Stimulated activated CD8-positive, alpha-beta memory T cell treated with anti-CD3 and anti-CD28 coated beads, Interleukin-15, amount 100 ng/mL, for 1 hour (primary cell): ENCODE measurements at regions not wholly inside any gene's neighbourhood (a gene's known extent, or its start where the extent isn't known, plus 50 kb on each side); places are given as distances from the start of the nearest gene placed in this dataset.

Experiments
- DNase-seq: peaks from one replicate; pipeline ENCODE4 v3.0.0-alpha.2; 2020; ENCODE audit warnings: low read depth

DNA sequence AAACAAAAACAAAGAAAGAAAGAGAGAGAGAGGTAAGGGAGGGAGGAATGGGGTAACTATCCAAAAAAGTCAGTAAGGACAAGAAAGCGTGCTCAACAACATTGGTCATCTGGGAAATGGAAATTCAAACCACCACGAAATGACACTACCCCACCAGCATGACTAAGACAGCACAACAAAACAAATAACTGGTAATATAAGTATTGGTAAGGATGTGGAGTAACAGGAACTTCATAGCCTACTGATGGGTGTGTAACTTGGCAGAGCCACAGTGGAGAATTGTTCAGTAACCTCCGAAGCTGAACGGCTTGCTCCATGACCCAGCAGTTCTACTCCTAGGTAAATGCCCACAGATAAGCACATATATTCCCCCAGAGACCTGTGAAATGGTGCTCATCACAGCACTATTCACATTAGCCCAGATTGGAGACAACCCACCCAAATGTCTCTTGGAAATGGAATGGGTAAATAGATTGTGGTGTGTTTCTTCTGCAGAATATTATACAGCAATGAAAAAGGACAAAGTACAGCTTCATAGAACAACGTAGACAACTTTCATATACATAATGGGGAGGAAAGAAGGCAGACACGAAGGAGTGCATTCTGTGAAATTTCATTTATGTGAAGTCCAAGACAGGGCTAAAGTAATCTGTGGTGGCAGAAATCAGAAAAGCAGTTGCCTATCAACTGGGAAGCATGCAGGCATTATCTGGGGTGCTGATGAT lies 95.5 kb upstream of the ATP6AP2 start:
- no peak for DNase-seq

DNA sequence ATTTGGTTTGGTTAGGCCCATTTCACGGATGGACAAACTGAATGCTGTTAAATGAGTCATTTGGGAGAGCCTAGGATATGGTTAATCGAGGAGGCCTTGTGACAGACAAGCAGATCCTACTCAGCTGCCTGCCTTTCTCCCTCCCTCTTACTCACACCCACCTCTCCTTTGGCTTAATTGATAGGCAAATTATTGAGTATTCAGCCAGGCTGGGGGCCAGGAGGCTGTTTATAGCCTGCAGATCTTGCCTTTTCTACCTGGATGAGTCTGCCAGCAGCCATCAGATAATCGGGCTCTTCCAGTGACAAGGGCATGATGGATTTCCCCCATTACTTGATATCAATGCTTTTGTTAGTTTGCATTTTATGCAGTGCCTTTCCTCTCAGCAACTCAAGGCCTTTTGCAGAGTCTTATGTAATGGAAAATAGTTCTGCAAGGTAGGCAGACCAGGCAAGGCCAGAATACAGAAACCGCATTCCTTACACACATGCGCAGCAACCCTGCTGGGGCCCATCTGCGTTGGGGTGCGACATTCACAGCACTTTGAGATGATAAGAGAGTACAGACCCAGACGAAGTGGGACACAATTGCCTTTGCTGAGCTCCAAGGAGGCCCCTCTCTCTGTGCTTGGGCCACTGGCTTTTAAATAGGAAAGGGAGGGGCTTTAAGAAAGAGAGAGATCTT lies 96.2 kb upstream of the ATP6AP2 start:
- no peak for DNase-seq

GRCh38 chrX:40483502-40483901 lies 97.3 kb upstream of the ATP6AP2 start:
- no peak for DNase-seq

GRCh38 chrX:40479777-40480318 lies 100.9 kb upstream of the ATP6AP2 start:
- no peak for DNase-seq

GRCh38 chrX:40478474-40479065 lies 102.2 kb upstream of the ATP6AP2 start:
- no peak for DNase-seq

DNA sequence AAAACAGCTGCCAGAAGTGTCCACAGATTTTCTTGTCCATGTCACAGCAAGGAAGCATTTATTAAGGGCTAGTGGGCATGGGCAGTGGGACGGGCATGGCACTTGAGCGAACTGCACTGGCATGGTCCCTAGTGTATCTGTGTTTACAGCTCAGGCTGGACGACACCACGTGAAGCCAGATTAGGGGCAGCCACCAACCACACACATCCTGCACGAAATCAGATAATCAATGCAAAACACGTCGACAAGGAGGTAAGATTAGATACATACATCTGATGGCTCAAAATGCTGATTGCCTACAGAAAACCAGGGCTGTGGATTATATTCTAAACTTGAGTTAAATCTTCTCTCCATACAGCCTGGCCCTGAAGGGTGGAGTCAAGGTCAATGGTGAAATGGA lies 103.8 kb upstream of the ATP6AP2 start:
- DNase-seq = no peak

DNA sequence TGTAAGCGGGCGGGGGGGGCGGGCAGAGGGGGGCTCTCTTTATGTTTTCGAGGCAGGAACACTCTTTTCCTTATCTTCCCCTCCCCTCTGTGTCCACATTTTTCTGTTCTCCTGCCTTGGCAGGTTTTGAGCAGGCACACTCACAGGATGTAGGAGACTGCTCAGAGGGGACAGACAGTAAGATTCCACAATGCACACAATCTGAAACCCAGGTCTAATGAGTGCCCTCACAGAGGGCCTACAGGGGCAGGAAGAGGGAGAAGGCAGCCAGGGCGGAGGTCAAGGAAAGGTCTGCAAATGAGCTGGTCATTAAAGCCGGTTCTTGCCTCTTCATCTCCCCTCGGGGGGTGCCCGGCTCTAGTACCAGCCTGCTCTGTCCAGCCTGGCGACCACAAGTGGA lies 106.1 kb upstream of the ATP6AP2 start:
- DNase-seq = no peak

DNA sequence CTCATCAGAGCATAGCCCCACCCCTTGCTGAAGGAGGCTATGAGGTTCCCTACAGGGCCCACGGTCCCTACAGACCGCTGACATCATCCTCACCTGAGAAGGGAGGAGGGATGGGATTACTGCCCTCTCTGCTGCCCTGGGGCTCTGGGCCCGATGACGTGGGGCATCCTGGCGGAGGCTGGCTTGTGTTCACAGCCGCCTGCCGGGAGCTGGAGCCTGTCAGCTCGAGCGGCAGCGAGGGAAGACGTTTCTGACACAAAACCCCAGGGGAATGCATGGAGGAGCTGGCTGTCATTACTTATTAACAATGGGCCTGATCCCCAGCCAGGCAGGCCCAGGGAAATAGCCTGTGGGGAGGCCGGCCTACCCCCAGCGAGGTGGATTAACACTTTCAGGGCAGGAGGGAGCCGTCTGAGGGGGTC lies 106.6 kb upstream of the ATP6AP2 start:
- no peak for DNase-seq

- DNase-seq = no peak
Observed at GRCh38 chrX:40473460-40474204, 107.1 kb upstream of the ATP6AP2 start.

DNA sequence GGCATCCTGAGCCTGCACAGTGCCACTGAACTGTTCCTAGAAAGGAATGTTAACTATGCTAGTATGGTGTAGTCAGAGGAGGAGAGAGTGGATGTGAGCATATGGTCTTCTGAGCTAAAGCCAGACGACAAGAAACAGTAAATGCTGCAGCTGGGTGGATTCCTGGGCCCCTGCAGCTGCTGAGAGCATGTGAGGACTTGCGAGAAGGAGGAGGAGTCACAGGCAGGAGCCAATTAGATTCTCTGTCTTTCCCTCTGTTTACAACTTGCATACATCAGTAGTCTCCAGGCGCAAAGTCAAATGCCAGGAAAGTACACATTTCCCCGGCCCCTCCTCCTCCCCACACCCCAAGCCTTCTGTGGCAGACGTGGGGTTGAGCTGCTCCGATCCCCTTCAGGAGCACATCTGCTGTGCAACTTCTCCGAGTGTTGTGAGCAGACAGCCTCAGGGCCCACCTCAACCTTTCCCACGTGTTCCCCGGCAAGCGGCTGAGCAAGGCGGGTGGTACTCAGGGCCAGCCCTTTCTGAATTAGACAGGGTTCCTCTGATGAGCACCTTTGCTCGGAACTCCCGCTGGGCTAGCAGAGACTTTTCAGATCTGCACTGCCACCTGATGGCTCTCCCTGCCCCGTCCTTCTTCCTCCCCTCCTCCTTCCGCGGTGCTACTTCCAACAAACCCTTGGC lies 108.7 kb upstream of the ATP6AP2 start:
- no peak for DNase-seq

GRCh38 chrX:40470830-40471429 lies 109.8 kb upstream of the ATP6AP2 start:
- no peak for DNase-seq

GRCh38 chrX:40469316-40469715 lies 111.5 kb upstream of the ATP6AP2 start:
- DNase-seq = no peak

DNA sequence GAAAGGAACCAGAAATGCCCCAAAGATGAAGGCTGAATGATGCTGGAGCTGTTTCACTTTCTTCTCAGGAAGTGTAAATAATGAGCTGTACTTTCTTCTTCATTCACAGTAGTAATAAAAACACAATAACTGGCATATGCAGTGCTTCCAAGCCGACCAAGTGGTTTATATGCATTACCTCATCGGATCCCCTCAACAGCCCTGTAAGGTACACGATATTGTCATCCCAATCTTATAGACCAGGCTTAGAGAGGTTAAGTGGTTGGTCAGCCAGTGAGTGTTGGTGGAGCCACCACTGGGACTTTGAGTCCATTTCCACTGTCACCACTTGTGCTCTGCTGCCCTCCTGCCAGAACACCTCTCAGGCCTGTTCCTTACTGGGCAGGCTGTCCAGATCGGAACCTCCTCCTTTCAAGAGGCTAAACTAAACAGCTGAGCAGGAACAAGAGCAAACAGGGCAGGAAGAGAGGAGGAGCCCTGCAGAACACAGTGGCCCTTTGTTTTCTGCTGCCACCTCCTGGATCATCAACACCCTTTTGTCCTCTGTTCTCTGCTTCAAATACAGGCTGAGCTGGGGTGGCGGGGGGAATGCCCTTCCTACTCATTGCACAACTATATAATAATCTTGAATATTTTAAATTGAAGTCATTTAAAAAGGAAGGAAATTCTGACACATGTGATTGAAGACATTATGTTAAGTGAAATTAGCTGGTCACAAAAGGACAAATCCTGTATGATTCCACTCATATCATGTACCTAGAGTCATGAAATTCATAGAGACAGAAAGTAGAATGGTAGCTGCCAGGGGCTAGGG lies 112.5 kb upstream of the ATP6AP2 start:
- no peak for DNase-seq

- DNase-seq = no peak
Observed at GRCh38 chrX:40467454-40467853, 113.3 kb upstream of the ATP6AP2 start.

GRCh38 chrX:40465735-40466551 lies 114.8 kb upstream of the ATP6AP2 start:
- no peak for DNase-seq

GRCh38 chrX:40462795-40463194 lies 118.0 kb upstream of the ATP6AP2 start:
- no peak for DNase-seq

GRCh38 chrX:40460926-40461325 lies 119.8 kb upstream of the ATP6AP2 start:
- DNase-seq = no peak

DNA sequence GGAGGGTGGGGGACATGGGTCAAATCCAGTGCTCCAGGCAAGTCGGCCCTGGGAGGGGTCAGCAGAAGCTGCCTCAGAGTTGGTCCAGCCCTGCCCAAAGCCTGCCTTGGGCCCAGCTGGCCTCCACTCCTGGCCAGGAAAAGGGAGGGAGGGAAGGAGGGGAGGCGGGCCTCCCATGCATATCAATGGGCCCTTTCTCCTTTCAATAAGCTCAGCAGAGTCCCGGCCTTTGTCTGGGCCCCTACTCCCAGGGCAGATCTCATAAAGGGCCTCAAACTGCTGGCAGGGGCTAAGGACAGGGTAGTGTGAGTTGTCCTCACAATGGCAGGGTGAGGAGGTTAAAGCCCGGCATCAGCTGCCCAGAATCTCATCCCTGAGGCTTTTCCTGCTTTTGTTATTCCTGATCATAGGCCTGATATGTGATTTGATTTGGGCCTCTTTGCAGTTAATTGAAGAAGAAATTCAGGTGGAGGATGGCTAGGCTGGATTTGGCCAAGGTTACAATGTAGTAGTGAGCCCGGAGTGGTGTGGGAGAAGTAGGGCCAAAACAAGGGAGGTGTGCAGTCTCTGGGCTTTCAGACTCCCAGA lies 121.1 kb upstream of the ATP6AP2 start:
- no peak for DNase-seq

GRCh38 chrX:40457406-40457805 lies 123.4 kb upstream of the ATP6AP2 start:
- DNase-seq = no peak
